WTC11 (cell line): ENCODE measurements at regions not wholly inside any gene's neighbourhood (a gene's known extent, or its start where the extent isn't known, plus 50 kb on each side); places are given as distances from the start of the nearest gene placed in this dataset.

Experiments used
- CTCF ChIP-seq: fragments of 200-600 bp; IDR thresholded peaks from 2 replicates; pipeline ENCODE4 v1.8.0; 2022; ENCODE audit warnings: antibody characterized with exemption
- E2F4 ChIP-seq: sonication (generic); formaldehyde crosslinking; IDR thresholded peaks from 2 replicates; pipeline ENCODE4 v1.8.1; 2022; ENCODE audit warnings: low read depth, mild to moderate bottlenecking, moderate library complexity, missing genetic modification reagents, borderline replicate concordance
- IRF1 ChIP-seq: sonication (generic); formaldehyde crosslinking; IDR thresholded peaks from 2 replicates; pipeline ENCODE4 v1.8.0; 2023; ENCODE audit warnings: missing genetic modification reagents
- MAX ChIP-seq: sonication (generic); formaldehyde crosslinking; IDR thresholded peaks from 2 replicates; pipeline ENCODE4 v1.8.0; 2022; ENCODE audit warnings: mild to moderate bottlenecking, missing genetic modification reagents
- MYBL2 ChIP-seq: sonication (generic); formaldehyde crosslinking; IDR thresholded peaks from 2 replicates; pipeline ENCODE4 v1.8.1; 2023; ENCODE audit warnings: mild to moderate bottlenecking, moderate library complexity, missing genetic modification reagents
- NR2C2 ChIP-seq: sonication (generic); formaldehyde crosslinking; IDR thresholded peaks from 2 replicates; pipeline ENCODE4 v1.8.0; 2022; ENCODE audit warnings: mild to moderate bottlenecking, missing genetic modification reagents
- PREB ChIP-seq: sonication (generic); formaldehyde crosslinking; IDR thresholded peaks from 2 replicates; pipeline ENCODE4 v1.8.1; 2022; ENCODE audit warnings: mild to moderate bottlenecking, missing genetic modification reagents, moderate library complexity, borderline replicate concordance
- TP53 ChIP-seq: sonication (generic); formaldehyde crosslinking; IDR thresholded peaks from 2 replicates; pipeline ENCODE4 v1.8.1; 2023; ENCODE audit warnings: mild to moderate bottlenecking, missing genetic modification reagents

- TF ChIP-seq CTCF (no peak), NR2C2 (CRISPR knock-in tag) (no peak), MYBL2 (no peak), IRF1 (CRISPR knock-in tag) (no peak), E2F4 (CRISPR knock-in tag) (no peak), MAX (no peak), PREB (CRISPR knock-in tag) (no peak), TP53 (CRISPR knock-in tag) (no peak)
Observed at GRCh38 chr1:101697072-101697471, 299.7 kb downstream of the OLFM3 start.
